ENCODE measurements at regions not wholly inside any gene's neighbourhood (a gene's known extent, or its start where the extent isn't known, plus 50 kb on each side); places are given as distances from the start of the nearest gene placed in this dataset.

GRCh38 chr15:60125334-60125733, 121.2 kb downstream of the FOXB1 start:
- no peak for TF ChIP-seq CTCF (IDR thresholded peaks at IDR 0.05)
- TF ChIP-seq ZFX (IDR thresholded peaks at IDR 0.05; ENCODE audit: borderline replicate concordance), result no peak

DNA sequence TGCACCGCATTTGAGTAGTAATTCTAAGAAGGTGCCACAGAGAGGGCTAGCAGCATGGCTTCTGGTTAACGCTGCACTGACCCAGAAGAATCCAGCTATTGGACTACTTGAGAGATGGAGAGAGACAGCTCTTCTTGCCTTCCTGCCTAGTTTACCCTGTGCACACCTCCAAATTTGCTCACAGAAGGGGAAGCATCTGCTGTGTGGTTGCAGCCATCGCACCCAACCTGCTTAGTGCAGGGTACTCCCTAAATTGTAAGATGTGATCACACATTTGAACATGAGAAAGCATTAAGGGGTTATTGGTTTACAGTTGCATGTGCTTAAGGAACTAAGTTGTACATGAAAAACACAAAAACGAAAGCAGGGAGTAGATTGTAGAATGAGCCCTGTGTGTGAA, 122.1 kb downstream of the FOXB1 start:
- no peak for TF ChIP-seq ZFX (IDR thresholded peaks at IDR 0.05; ENCODE audit: borderline replicate concordance)
- TF ChIP-seq CTCF (IDR thresholded peaks at IDR 0.05), result no peak
- H3K27ac ChIP-seq, result no peak overlapping the region

More at GRCh38 chr15:60125334-60125733, 121.2 kb downstream of the FOXB1 start:
- H3K27ac ChIP-seq, result no peak overlapping the region

DNA sequence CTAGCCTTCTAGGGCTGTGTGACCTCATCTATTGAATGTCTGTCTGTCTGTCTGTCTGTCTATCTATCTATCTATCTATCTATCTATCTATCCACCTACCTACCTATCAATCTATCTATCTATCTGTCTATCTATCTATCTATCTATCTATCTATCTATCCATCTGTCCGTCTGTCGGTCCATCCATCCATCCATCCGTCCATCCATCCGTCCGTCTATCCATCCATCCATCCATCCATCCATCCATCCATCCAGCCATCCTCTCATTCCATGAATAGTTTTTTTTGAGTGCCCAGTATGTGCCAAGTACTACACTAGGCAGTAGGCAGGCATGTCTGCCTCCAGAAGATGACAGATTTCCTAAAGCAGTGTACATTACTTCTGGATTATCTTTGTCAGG, 122.5 kb downstream of the FOXB1 start:
- no peak overlapping the region for H3K27ac ChIP-seq
- TF ChIP-seq CTCF (IDR thresholded peaks at IDR 0.05), result no peak
- TF ChIP-seq ZFX (IDR thresholded peaks at IDR 0.05; ENCODE audit: borderline replicate concordance), result no peak

DNA sequence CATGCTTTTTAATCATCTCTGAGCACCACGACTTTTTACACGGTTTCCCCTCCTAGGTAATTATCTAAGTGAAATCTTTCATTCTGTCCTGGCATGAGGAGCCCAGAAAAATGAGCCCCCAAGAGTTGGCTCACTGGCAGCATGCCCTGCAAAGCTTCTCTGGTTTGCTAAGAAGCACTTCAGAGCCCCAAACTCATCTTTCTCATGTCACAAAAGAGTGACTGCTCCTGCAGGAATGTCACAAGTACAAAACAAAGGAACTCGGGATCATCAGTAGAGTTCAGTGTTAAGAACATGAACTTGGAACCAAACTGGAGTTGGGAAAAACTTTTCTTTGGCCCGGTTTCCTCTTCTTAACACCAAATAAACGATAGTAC, 123.9 kb downstream of the FOXB1 start:
- H3K27ac ChIP-seq, result no peak overlapping the region
- TF ChIP-seq ZFX (IDR thresholded peaks at IDR 0.05; ENCODE audit: borderline replicate concordance) (no peak), CTCF (IDR thresholded peaks at IDR 0.05) (no peak)

- TF ChIP-seq ZFX (IDR thresholded peaks at IDR 0.05; ENCODE audit: borderline replicate concordance) (no peak), CTCF (IDR thresholded peaks at IDR 0.05) (no peak)
- H3K27ac ChIP-seq, result no peak overlapping the region
These were observed 124.6 kb downstream of the FOXB1 start for GRCh38 chr15:60128710-60129109.

GRCh38 chr15:60130398-60130797, 126.3 kb downstream of the FOXB1 start:
- H3K27ac ChIP-seq, result no peak overlapping the region

GRCh38 chr15:60130821-60131220, 126.7 kb downstream of the FOXB1 start:
- no peak overlapping the region for H3K27ac ChIP-seq
- TF ChIP-seq CTCF (IDR thresholded peaks at IDR 0.05) (no peak), ZFX (IDR thresholded peaks at IDR 0.05; ENCODE audit: borderline replicate concordance) (no peak)

More at GRCh38 chr15:60130398-60130797, 126.3 kb downstream of the FOXB1 start:
- no peak for TF ChIP-seq ZFX (IDR thresholded peaks at IDR 0.05; ENCODE audit: borderline replicate concordance)
- TF ChIP-seq CTCF (IDR thresholded peaks at IDR 0.05), result no peak
